ELR (cell line): ENCODE measurements at regions not wholly inside any gene's neighbourhood (a gene's known extent, or its start where the extent isn't known, plus 50 kb on each side); places are given as distances from the start of the nearest gene placed in this dataset.

Experiments used
- DNase-seq: peaks from one replicate; pipeline ENCODE4 v3.0.0-alpha.2; 2015; ENCODE audit warnings: low read depth

DNA sequence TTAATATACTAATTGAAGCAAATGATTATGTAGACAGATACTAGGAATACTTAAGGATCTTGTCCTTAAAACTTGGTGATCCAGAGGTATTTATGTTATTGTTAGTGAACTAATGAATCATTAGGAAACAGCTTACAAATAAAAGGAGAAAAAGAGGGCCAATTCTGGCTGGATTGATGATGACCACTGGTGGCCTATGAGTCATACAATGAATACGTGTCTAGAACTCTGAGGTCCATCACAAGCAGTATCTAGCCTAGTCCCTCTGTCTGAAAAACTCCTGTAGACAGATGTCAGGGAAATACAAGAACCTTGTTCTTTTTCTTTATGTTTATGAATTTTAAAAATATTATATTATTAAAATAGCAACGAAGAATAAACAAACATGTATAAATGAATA, 51.7 kb upstream of the RTL1 start:
- DNase-seq = peak; percentile 81

DNA sequence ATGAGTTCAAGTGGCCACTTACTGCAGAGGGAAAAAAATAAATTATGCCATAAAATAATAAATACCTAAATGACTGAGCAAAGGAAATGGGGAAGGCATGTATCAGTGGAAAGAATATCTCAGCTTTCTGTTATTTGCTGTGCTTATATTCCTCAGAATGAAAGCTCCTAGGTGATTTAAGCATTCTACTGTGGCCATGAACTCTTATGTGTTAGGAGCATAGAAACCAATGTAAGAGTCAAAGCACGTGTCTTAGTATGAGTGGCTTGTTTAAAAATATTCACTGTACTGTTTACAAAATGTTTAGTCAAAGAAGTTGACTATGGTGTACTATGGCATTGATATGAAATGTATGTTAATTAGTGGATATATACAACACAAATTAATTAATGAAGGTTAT, 59.0 kb upstream of the RTL1 start:
- DNase-seq = no peak

DNA sequence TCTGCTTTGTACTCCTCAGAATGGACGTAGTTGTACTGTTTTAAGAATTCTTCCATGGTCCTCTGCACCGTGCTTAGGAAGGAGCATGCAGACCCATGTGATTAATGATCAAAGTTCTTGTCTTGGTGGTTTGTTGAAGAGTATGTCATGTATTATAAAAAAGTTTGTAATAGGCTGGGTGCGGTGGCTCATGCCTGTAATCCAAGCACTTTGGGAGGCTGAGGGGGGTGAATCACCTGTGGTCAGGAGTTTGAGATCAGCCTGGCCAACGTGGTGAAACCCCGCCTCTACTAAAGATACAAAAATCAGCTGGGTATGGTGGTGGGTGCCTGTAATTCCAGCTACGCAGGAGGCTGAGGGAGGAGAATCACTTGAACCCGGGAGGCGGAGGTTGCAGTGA, 61.8 kb upstream of the RTL1 start:
- DNase-seq = peak; percentile 38

DNA sequence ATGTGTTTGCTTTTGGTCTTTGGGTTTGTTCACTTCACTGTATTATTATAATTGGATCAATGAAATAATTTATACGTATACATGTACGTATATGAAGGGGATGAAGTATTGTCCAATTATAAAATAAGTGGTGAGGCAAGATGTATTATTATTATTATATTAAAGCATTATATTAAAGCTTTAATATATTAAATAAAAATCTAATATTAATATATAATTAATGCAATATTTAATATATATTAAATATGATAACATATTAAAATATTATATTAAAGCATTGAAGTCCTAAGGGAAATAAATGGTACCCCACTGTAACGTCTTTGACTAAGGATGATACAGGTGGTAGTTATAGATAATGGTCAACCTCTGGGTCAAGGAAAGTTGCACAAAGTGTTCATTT, 63.7 kb upstream of the RTL1 start:
- no peak for DNase-seq

DNA sequence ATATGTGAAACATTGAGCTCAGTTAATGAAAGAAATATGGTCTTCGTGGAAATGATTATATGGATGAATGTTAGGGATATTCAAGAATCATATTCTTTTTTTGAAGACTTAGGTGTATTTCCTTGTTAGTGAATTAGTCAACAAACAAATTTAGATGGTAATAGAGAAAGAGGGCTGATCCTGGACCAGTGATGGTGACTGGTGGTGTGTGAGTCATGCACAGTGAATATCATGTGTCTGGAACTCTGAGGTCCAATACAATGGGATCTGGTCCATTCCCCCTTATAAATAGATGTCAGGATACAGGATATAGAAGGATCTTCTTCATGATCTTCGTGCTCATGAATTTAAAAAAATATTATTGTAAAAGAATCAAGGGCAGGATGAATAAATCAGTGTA, 64.4 kb upstream of the RTL1 start:
- peak; percentile 45 for DNase-seq

DNA sequence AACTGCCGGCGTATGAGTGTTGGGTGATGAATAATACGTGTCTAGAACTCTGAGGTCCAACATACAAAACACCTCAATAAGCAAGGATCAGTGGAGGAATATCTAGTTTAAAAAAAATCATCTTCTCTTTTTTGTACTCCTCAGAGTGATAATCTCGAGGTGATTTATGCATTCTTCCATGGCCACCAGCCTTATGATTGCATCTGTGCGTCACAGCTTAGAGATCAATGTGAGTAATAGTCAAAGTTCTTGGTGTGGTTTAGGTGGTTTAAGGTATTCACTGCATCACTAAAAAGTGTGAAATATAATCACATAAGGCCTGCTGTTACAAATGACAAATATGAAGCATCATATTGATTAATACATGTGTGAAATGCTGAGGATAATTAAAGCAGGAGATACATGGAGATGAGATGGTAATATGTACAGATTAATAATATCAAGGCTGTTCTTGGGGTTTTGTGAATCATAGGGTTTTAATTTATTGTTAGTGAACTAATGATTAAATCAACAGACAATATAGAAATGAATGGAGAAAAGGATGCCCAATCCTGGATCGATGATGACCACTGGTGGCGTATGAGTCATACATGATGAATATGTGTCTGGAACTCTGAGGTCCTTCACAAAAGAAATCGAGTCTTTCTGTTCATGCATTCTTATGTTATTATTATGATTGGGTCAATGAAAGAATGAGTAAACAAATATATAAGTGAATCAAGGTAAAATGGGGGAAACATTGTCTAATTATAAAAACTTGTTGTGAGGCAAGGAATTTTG, 68.8 kb upstream of the RTL1 start:
- peak; percentile 75 for DNase-seq

DNA sequence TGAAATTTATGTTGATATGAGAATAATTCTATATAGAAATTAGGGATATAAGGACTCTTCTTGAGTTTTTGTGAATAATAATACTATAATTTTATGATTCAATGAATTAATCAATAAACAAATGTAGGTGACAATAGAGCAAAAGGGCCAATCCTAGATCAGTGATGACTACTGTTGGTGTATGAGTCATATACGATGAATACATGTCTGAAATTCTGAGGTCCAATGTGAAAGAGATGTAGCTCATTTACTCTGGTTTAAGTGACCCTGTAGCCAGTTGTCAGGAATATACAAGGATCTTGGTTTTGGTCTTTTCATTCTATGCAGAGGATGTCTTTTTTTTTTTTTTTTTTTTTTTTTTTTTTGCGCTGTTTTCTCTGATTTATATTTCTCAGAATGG, 72.1 kb upstream of the RTL1 start:
- DNase-seq = peak; percentile 74

DNA sequence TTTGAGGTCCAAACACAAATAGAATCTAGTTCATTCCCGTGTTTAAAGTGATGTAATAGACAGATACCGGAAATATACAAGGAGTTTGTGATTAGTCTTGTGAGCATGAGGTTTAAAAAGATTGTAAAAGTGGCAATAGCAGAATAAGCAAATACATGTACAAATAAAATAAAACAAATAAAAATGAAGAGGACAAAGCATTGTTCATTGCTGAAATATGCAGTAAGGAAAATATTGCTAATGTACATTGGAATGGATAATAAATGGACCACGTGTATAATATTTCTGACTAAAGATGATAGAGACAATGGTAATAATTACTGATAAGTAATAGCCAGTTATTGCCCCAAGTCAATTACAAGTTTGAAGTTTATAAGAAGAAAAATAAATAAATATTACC, 75.6 kb upstream of the RTL1 start:
- no peak for DNase-seq

DNA sequence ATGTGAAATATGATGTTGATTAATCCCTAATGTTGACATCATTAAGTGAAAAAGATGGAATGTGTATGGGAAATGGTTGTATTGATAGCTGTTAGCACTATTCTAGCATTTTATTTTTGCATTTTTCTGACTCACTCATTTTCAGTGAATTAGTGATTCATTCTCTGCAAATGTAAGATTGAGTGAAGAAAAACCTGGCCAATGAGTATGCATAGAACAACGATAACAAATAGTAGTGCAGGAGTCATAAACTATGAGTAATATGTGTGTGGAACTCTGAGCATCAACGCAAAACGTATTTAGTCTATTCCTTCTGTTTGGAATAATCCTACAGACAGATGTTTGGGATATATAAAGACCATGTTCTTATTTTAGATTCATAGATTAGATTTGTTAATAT, 76.3 kb upstream of the RTL1 start:
- peak; percentile 90 for DNase-seq

DNA sequence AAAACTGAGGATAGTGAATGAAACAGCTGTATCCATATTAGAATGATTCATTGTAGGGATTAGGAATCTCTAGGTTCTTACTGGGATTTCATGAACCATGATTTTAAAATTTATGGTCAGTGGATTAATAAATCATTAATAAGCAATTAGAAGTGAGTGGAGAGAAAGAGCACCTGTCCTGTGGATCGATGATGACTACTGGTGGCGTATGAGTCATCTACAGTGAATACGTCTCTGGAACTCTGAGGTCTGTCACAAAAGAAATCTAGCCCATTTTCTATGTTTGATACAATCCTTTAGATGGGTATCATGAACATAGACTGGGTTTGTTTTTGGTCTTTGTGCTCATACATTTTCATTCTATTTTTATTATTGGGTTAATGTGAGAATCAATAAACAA, 77.3 kb upstream of the RTL1 start:
- DNase-seq = peak; percentile 42

DNA sequence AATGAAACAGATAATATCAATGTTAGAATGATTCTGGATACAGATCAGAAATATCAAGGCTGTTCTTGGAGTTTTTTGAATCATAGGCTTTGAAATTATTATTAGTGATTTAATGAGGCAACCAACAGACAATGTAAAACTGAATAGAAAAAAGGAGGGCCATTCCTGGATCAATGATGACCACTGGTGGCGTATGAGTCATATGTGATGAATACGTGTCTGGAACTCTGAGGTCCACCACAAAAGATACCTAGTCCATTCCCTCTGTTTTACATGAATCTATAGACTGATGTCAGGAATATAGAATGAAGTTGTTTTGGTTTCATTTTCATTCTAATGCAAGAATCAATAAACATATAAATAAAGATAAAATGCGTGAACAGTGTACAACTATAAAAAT, 78.3 kb upstream of the RTL1 start:
- DNase-seq = peak; percentile 87

DNA sequence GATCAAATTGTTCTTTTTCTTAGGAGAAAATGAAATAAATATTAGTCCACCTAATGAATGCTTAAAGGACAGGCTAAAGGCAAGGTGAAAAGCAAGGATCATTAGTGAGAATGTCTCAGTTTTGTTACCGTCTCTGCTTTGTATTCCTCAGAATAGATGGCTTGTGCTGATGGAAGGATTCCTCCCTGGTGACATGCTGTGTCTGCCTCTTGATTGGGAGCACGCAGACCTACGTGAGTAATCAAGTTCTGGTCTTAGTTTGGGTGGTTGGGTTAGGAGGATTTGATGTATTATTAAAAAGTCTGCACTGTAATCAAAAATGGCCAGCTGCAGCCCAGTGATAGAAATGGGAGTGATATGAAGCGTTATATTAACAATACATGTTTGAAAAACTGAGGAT, 78.8 kb upstream of the RTL1 start:
- no peak for DNase-seq

DNA sequence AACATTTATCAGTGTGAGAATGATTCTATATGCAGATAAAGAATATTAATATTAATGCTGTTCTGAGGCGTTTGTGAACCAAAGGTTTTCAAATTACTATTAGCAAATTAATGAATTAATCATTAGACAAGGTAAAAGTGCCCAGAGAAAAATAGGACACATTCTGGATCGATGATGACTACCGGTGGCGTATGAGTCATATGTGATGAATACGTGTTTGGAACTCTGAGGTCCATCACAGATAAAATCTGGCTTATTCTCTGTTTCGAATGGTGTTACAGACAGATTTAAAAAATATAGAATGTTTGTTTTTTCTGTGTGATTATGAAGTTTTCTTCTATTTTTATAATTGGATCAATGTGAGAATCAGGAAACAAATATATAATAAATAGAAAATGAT, 79.2 kb upstream of the RTL1 start:
- peak; percentile 85 for DNase-seq

DNA sequence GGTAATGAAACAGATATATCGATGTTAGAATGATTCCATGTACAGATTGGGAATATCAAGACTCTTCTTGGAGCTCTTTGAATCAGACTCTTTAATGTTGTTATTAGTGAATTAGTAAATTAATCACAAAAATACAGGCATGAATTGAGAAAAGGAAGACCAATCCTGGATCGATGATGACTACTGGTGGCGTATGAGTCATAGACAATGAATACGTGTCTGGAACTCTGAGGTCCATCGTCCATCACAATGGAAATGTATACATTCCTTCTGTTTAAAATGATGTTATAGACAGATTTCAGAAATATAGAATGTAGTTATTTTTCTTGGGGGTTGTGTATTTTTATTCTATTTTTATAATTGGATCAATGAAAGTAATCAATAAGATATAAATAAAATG, 80.2 kb upstream of the RTL1 start:
- peak; percentile 54 for DNase-seq

DNA sequence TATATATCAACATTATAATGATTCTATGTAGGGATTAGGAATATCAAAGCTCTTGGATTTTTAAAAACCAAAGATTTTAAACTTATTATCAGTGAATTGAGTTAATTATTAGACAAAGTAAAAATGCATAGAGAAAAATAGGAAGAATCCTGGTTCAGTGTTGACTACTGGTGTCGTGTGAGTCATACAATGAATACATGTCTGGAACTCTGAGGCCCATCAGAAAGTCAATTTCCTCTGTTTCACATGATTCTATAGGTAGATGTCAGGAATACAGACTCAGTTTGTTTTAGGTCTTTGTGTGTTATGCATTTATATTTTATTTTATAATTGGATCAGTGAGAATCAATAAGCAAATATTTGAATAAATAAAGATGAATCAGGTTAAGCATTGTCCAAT, 84.5 kb upstream of the RTL1 start:
- DNase-seq = peak; percentile 73

DNA sequence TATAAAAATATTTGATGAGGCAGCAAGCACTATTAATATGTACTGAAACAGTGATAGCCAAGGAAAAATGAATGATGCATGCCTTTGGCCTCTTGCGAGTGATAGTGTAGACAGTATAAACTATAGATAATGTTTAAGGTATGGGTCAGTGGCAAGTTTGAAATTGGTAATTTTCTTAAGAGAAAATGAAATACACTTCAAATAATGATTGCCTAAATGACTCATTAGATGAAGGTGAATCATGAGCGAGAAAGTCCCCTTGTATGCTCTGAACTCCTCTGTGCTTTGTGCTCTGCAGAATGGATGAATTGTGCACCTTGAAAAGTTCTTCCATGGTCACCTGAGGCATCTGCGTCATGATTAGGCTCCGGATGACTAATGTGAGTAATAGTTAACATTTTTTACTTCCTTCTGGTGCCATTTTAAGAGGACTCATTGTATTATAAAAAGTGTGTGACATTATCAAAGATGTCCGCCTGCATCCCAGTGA, 84.9 kb upstream of the RTL1 start:
- DNase-seq = peak; percentile 67

DNA sequence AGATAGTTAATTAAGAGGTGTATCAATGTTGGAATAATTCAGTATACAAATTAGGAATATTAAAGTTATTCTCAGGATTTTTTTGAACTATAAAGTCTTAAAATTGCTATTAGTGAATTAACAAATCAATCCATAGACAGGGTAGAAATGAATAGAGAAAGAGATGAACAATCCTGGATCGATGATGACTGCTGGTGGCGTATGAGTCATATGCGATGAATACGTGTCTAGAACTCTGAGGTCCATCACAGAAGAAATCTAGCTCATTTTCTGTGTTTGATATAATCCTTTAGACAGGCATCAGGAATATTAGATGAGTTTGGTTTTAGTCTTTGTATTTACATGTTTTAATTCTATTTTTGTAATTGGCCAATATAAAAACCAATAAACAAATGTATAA, 85.4 kb upstream of the RTL1 start:
- peak; percentile 45 for DNase-seq

DNA sequence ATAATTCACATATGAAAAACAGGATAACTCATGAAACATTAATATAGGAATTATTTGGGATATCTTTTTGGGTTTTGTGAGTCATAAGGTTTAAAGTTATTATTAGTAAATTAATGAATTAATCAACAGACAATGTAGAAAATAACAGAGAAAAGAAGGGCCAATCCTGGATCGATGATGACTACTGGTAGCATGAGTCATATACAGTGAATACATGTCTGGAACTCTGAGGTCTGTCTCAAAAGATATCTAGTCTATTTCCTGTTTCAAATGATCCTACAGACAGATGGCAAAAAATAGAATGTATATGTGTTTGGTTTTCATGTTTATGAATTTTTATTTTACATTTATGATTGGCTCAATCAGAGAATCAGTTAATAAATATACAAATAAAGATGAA, 86.4 kb upstream of the RTL1 start:
- DNase-seq = peak; percentile 64

DNA sequence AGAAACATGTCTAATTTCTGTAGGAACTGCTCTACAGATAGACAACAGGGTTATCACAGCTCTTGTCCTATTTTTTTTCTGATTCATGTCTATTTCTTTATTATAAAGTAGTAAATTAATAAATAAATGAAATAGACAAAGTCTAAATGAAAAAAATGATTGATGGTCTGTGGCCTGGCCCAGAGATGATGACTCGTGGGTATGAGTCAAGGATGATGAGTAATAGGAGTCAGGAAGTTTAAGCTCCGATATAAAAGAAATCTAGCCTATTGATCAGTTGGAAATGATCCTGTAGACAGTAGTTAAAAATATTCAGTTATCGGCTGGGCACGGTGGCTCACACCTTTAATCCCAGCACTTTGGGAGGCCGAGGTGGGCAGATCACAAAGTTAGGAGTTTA, 90.6 kb upstream of the RTL1 start:
- peak; percentile 79 for DNase-seq

DNA sequence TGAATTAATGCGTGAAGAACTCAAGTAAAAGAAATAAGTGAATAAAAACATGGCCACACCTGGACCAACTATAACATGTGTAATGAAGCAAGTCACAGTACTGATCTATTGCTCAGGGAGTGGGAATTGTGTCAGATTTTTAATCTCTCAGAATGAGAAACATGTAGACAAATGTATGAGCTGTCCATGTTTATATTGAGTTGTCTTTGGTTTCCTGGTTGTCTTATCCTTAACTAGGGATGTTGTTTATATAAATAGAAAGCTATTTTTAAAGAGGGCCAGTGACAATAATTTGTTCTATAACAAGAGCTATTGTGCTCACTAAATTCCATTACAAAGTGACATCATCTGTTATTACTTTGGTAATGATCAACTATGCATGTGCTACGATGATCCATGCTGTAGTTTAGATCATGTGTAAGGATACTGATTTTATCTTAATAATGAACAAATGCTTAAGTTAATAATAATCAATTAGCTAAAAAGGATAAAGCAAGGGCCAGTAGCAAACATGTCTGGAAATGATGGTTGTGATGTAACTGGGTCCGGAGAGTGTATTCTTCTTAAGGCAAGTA, 91.3 kb upstream of the RTL1 start:
- peak; percentile 41 for DNase-seq

DNA sequence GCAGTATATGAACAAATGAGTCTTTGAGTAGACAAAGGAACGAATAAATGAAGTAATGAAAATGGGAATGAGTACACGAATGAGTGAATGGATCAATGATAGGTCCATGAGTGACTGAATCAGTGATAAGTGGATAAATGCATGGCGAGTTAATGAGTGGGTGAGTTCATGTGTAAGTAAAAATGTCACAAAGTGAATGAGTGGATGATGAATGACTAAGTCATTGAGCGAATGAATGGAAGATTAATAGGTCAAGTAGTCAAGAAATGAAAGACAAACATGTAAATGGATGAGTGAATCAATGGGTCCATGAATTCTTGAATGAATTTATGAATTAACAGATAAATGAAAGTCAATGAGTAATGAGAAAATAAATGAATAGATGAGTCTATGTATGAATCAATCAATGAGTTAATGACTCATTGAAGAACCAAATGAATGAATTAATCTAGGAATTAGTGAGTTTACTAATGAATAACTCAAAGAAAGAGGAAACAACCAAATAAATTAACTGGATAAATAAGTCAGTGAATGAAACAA, 97.3 kb upstream of the RTL1 start:
- DNase-seq = no peak

DNA sequence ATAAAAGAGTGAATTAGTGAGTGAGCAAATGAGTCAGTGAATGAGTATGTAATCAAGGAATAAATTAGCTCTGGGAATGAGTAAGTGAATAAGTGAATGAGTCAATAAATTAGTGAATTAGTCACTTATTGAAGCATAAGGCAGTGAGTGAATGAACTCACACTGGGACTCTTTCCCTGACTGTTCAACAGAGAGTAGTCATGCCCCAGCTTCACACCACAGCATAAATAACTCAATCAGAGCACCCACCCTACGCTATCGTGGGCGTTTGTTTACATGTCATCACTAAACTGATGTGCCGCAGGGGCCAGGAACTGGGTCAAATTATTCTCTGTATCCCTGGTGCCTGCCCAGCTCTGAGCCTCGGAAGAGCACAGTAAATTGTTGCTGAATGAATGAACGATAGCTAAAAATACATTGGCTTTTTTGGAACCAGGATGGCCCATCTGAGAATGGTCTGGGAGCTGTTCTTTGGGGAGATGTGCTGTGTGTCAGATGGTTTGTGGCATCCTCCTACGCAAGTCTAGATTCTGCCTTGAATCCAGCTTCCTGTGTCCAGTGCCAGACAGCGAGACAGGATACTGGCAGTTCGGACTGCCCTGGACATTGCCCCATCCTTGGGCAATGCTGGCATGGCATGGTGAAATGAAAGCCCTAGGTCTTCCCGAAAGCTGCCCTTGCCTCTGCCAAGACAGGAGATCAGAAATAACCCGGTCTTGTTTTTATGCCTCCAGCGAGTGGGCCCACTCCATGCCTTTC, 98.0 kb upstream of the RTL1 start:
- DNase-seq = peak; percentile 82

DNA sequence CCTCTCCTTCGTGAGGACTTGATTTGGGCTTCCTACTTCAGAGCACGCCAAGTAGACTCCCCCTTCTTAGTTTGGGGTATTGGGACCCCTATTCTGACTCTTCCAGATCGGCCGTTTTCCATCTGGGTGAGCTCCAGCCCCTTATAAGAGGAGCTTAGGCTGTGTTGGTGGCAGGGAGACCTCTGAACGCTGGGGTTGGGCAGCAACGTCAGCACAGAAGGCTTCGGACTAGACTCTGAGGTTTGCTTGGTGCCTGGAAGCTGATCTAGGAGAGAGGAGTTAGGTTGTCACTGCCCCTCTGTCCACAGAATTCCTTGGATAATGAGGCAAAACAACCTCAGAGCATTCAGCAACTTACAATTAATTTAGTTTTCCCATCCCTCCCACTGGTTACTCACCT, 99.2 kb upstream of the RTL1 start:
- DNase-seq = no peak
